ENCODE measurements at regions not wholly inside any gene's neighbourhood (a gene's known extent, or its start where the extent isn't known, plus 50 kb on each side); places are given as distances from the start of the nearest gene placed in this dataset.

DNA sequence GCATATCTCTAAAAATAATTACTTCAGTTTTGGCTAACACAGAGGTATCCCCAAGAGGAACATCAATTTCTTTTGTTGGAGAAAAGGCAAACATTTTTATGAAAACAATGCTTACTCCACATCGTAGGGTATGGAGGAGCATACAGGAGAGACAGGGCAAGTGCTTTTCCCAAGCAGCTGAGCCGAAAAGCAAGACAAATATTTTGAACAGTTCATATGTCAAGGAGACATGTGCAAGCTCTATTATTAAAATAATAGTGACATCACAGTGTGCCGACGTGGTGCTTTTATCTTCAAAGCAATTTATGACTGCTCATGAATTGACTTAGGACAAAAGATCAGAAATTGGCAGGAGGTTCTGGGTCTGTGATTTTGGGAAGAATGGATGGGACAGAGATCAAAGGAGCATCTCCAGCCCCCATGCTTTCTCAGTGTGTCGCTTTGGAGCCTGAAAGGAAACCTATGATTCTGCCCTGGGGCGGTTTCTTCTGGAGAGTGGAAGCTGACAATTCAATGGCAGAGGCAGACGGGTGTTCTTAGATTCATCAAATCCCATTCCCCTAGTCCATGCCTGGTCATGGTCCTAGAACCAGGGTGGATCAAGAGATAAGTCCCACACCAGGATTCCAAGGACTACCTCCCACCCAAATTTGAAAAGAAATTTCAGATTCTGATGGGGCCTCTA is 97.1 kb downstream of the JCAD start:
- DNase-seq = no peak

DNA sequence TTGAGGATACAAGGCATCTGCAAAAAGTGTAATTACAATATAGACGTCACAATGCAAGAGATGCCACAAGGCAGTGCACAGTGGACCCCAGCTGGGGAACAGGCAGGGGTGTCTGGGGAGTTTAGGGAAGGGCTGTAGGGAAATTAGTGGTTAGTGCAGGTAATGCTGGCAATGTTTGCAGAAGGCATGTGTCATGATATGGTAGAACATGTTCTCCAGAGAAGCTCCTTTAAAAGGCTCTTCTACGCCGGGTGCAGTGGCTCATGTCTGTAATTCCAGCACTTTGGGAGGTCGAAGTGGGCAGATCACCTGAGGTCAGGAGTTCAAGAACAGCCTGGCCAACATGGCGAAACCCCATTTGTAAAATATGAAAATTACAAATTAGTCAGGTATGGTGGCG is 98.0 kb downstream of the JCAD start:
- DNase-seq = no peak

DNA sequence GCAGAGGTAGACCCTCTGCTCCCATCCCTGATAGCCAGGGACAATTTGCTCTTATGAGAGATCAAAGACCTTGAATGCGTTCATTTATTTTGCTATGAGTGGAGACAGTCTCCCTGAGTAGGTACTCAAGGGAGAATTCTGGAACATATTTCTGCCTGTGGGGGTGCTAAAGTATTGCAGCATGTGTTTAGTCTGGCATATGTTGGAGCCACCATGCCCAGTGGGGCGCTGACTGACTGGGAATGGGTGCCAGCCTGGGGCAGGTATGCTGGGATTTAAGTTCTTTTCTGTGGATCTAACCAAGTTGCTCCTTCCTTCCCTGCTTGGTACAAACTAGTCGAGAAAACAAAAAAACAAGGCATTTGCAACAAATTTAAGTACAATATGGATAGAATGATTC is 99.1 kb downstream of the JCAD start:
- no peak for DNase-seq

DNA sequence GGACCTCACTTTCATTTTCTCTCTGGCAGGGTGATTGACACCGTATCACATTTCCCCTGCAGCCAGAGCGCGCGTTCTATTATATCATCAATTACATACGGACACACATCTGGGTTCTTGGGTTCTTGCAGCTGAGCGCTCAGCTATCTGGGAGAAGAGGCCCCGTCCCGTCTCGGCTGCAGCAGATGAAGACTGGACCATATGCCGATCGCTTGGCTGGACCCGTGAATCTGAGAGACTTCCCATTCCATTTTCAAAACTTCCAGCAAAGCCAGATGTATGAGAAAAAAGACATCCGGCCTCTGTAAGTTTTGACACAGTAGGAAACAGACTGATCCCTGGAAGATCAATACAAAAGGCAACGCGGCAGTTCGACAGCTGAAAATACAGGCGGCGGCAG is 99.8 kb downstream of the JCAD start:
- DNase-seq = no peak

DNA sequence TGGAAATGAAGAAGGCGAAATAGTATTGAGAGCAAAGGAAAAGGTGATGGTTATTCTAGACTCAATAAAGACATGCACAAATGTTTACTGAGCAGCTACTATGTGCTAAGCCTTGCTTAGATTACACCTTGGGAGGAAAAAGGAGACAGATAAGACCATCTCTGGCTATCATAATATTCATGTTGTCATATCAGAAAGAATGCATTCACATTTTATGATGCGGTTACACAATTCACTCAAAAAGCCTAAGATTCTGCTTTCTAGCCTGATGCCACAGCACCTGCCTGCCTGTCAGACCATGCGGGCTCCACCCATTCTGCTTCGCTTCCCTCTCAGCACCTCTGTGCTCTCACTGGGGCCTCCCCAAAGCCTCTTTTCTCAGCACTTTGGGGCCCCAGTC is 100.9 kb downstream of the JCAD start:
- no peak for DNase-seq

DNA sequence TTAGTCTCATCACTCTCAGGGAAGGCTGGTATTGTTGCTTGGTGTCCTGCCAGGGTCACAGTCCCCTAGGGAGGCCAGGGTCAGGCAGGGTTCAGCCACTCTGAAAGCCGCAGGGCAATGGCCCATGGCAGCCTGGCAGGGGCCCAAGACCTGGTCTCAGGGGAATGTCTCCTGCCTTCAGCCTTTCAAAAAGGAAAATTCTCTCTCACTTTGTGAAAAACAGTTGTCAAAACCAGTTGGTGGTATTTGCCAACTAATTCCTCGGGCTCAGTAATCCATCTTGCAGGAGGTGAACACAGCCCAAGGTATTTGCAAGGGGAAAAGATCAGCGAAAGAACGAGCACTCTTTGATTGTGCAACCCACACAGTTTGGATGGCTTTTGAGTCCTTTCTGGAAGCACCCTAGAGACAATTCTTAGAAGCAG is 101.5 kb downstream of the JCAD start:
- DNase-seq = peak; percentile 52

DNA sequence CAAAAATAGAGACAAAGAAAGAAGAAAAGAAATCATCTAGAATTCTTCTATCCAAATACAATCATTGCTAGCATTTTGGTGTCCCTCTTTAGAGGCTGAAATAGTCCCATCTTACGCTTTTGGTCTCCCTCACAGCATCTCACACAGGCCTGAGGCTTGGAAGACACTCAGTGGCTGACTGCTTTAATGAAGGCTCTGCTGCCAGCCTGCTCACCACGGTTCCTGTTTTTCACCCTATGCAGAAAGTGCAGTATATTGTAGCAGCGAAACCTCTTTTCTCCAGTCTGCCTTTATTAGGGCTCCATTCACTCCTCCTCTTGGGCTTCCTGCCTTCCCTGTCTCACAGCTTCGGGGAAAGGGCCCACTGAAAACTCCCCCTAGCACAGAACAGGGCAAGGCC is 102.2 kb downstream of the JCAD start:
- DNase-seq = no peak

DNA sequence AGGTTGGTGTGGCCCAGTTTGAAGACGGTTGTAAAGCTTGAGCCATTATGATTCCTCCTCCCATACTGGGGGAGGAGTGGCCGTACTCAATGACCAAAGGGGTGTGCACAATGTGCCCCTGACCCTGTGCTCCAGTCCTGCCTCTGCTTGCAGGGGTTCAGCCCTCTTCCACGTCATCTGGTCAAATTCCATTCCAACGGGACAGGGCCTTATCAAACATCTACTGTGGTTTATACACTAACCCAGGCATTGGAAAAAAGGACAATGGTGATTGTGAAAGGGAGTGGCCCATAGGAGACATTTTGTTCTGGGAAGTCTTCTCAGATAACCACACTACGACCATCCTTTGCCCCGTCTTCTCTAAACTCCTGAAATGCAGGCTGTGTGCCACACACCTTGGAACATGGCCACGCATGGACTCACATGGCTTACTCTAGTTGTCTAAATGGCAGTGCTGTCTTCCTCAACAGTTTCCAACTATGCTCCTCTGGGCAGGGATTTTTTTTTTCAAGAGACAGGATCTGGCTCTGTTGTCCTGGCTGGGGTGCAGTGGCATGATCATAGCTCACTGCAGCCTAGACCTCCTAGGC is 103.0 kb downstream of the JCAD start:
- no peak for DNase-seq

DNA sequence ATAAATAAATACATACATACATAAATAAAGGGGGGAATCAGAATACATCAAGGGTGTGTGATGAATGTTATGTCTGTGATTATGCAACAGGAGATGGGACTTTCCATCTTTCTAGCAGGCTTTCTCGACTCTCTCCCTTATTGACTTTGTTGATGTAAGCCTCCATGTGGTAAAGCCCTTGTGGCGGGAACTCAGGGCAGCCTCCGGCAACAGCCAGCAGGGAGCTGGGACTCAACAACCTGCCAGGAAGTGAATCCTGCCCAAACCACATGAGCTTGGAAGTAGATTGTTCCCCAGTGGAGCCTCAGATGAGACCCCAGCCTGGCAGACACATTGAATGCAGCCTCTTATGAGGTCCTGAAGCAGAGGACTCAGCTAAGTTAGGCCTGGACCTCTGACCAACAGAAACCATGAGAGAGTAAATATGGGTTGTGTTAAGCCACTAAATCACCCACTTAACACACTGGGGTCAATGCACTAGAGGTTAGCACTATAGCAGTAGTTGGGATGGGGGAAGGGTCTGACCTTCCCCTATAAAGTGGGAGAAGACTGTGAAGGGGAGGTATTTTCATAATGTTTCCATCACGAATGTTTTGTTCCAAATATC is 104.0 kb downstream of the JCAD start:
- DNase-seq = peak; percentile 28

DNA sequence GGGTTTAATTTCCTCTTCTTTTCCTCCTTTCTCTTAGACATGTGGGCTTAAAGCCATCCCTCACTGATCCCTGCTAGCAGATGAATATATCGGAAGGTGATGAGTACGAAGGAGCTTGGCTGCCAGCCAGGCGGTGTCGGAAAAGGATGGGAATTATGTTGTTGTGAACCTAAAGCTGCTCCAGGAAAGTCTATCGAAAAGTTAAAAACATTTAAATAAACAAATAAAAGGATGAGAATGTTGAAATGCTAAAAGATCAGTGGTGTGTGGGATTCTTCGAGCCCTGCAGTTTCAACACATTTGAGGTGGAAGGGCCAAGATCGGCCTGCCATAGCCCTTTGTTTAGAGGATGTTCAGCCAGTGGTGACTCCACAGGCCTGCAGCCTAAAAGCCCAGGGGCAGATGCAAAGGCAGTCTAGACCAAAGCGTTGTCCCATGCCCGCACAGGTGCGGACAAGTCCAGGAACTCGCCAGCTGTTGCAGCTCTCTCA is 107.9 kb downstream of the JCAD start:
- peak; percentile 76 for DNase-seq

DNA sequence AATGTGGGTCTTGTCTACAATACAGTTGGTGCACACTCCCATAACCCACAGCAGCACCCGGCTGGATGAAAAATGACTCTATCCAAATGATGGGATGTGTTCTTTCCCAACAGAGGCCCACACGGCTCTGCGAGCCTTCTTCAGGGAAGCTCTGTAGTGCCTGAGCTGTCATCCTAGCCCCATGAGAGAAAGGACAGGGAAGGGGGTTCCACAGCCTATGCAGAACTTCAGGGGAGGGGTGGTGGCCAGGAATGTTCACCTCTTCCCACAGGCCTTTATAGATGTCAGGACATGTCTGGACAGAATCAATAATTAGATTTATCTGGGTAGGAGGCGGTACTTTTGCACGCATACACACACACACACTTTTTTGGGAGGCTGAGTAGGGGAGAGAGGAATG is 109.0 kb downstream of the JCAD start:
- no peak for DNase-seq

DNA sequence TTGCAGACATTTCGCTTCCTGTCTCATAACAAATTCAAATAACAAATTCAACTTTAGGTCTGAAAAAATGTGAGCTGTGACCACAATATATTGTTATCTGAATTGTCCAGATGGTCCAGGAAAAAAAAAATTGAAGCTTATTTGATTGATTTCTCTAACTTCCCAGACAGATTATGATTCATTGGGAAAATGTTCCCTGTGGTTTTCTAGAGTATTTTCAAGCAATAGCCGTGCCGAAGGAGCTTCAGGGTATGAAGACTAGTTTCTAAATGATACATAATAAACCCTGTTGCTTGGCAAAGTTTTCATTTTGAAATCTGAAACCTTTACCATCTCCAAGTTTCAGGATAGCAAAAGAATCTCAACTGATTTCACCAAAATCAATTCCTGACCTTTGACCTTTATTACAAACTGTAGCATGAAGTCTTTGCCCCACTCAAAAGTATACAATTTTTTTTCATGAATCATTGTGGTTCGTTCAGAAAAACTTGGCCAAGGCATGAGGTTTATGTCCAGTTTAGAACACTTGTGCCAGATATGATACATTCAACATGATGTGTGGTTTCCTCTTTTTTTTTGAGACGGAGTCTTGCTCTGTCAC is 109.9 kb downstream of the JCAD start:
- DNase-seq = peak; percentile 99

DNA sequence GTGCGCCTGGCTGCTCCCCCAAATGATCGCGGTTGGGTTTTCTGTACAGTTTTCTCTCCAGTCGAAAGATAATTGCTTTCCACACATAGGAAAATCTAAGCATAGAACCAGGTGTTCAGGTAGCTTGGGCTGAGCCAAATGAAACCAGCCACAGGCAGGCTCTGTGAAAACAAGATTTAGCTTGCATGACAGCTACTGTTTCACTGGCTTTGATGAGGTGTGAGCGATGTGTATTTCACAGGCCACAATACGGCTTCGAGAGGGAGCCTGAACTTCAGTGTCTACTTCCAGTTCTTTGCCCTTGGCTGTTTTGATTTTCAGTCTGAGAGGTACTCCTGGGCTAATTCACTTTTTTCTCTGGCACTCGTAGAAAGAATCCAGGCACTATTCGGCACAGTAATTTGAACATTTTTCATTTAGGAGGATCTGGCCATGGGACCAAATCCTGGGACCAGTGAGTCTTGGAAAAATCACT is 110.5 kb downstream of the JCAD start:
- no peak for DNase-seq

DNA sequence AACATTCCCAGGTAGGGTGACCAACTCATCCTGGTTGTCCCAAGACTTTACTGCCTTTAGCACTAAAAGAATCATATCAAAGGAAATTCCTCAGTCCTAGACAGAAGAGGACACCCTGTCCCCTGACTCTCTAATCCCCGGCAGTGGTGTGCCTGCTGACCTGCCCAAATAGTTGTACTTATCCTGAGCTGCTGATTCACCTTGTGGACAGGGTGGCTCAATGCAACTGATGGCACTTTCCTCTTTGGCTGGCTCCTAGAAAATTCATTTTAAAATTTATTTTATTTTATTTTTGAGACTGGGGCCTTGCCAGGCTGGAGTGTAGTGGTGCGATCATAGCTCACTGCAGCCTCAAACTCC is 111.7 kb downstream of the JCAD start:
- DNase-seq = no peak

DNA sequence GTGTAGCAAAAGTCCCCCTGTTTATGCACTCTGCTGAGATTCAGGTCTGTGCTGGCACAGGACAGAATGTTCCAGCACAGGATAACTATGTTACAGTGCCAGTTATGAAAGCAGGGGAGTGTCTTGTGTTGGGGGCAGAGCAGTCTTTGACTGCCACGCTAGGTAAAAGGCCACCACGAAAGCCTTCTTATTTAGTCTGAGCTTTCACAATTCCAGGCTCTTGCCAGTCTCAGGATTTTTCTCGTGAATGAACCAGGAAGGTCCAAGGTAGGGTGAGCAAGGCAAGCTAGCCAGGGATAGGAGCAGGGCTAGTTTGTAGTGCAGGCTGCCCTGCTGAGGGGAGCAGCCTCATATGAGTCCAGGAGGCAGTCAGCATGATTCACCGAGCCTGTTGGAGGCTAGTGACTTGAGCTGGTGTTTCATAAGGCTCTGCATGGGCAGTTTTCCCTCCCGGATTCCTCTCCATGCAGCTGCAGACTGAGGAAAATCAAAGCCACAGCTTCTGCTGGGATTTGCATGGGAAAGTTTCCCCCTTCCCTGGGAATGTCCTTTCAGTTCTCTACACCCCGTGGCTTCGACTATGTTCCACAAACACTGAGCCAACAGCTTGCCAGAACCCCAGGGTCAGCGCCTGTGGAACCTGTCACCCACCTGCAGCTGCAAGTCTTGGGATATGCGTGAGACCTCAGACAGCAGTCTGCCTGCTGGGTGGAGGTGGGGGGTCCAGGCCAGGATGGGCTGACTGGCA is 112.3 kb downstream of the JCAD start:
- DNase-seq = peak; percentile 84

DNA sequence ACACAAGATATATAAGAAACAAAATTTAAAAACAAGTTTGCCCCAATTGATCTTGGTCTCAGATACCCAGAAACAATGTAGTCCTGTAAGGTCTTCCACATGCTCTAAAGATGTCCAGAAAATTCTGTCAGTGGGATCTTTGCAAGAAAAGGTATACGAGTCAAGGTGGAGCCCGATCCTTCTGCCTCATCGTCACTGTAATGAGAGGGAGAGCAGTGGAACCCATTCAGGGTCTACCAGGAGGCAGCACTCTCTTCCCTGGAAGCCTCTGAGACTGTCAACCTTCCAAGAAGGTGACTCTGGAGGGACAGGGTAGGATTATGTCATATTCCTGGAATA is 112.8 kb downstream of the JCAD start:
- no peak for DNase-seq

DNA sequence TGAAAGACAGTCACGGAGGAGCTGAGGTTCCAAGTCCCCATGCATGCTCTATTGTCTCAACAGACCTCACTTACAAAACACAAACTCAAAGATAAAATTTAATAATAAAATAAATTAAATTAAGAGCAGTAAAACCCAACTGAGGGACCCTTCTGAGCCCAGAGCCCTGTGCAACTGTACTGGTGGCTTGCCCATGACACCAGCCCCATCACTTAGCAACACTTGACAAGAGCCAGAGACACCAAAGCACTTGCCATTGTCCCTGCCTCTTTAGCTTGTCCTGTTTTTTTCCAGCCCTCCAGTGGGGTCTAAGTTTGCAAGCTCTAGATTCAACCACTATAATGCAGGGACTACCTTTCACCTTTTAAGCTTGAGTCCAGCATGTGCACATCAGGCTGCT is 117.9 kb downstream of the JCAD start:
- no peak for DNase-seq

DNA sequence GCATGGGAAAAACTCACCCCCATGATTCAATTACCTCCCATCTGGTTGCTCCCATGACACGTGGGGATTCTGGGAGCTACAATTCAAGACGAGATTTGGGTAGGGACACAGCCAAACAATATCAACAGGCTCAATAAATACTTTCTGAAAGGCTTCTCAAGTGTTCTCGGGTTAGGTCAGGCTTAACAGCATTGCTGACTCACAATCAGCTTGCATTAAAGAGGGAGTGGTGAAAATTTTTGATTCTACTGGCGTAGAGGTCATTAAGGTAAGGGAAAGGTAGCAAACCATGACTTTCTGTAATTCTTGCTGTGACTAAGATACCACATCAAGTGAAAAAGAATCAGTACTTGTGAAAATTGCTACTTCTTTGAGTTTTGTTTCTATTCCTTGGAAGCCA is 126.4 kb downstream of the JCAD start:
- DNase-seq = no peak

DNA sequence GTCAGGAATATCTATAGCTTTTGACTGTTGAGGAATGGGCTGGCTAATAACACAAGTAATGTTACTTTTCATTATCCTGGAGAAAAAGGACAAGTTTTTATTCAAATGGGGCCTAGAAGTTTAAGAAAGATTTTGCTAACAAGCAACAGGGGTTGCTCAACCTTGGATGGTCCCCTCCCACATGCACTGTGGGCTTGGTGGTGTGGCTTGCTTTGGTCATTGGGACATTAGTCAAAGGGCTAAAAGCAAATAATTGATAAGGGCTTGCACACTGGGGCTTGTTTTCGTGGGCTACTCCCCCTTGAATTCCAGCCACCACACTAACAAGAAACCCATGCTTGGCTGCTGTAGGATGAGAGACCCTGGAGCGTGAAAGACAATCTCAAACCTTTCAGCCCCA is 127.6 kb downstream of the JCAD start:
- DNase-seq = no peak

DNA sequence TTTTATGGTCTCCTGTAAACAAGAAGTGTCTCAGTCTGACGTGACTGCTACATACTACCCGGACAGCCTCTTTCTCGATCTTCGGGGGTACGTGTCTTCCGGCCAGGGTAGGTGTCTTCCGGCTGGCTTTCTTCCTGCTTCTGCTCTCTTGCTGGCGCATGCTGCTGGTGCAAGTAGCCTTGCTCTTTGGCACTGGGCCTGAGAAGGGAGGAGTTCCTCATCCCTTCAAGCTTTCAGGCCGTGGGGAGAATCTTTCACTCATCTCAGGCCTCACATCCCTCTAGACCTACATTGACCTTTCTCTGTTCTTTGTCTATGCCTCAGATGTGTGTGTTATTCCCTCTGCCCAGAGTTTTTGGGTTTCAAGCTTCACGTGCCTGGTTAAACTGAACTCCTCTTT is 130.4 kb downstream of the JCAD start:
- DNase-seq = no peak

DNA sequence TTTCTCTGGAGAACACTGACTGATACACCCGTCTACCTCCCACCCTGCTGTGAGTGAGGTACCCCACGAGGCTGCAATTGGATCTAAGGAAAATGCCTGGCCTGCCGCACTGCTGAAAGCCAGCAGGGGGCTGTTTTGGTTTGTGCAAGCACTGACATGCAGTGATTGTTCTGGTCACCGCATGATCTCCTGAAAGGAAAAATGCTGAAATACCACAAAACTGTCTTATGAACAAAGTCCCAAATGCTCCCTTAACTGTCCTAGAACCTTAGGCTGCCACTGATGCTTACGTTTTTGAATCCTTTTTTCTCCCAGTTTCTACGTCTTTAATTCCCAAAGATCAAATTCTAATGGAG is 132.7 kb downstream of the JCAD start:
- DNase-seq = peak; percentile 57

DNA sequence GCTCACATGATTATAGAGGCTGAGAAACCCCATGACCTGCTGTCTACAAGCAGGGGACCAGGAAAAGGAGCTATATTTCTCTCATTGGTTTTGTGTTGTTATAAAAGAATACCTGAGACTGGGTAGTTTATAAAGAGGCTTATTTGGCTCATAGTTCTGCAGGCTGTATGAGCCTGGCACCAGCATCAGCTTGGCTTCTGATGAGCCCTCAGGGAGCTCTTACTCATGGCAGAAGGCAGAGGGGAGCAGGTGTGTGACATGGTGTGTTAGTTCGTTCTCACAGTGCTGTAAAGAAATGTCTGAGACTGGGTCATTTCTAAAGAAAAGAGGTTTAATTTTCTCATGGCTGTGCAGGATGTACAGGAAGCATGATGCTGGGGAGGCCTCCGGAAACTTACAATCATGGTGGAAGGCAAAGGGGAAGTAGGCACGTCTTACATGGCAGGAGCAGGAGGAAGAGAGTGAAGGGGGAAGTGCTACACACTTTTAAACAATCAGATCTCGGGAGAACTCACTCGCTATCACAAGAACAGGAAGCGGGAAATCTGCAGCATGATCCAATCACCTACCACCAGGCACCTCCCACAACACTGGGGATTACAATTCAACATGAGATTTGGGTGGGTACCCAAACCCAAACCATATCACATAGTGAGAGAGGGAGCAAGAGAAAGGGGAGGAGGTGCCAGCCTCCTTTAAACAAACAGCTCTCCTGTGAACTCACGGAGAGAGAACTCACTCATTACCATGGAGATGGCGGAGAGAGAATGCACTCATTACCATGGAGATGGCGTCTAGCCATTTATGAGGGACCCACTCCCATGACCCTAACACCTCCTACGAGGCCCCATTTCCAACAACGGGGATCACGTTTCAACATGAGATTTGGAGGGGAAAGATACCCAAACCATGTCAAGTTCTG is 133.4 kb downstream of the JCAD start:
- DNase-seq = no peak
